ENCODE measurements at regions not wholly inside any gene's neighbourhood (a gene's known extent, or its start where the extent isn't known, plus 50 kb on each side); places are given as distances from the start of the nearest gene placed in this dataset.

GRCh38 chr12:96143392-96143791 lies 50.8 kb upstream of the ELK3 start:
- DNase-seq (ENCODE audit: extremely low read depth, insufficient read length) = no peak
- H3K4me3 ChIP-seq (replicated peaks; ENCODE audit: low read depth, low read length) = no peak overlapping the region
- no peak for TF ChIP-seq CTCF (IDR thresholded peaks at IDR 0.05; ENCODE audit: insufficient read depth, low read length, poor library complexity, severe bottlenecking)

GRCh38 chr12:96143827-96144565 lies 50.2 kb upstream of the ELK3 start:
- no peak for TF ChIP-seq CTCF (IDR thresholded peaks at IDR 0.05; ENCODE audit: insufficient read depth, low read length, poor library complexity, severe bottlenecking)
- H3K4me3 ChIP-seq (replicated peaks; ENCODE audit: low read depth, low read length) = no peak overlapping the region
- no peak for DNase-seq (ENCODE audit: extremely low read depth, insufficient read length)
- no peaks in the 10 kb centered on the region for H3K36me3 ChIP-seq (ENCODE audit: control insufficient read depth, insufficient read depth, low read length)
- no peaks in the 10 kb centered on the region for H3K27me3 ChIP-seq (replicated peaks; ENCODE audit: control insufficient read depth, insufficient read depth, low read length)

More at GRCh38 chr12:96143392-96143791, 50.8 kb upstream of the ELK3 start:
- Histone ChIP-seq H3K27me3 (replicated peaks; ENCODE audit: control insufficient read depth, insufficient read depth, low read length) (no peaks in the 10 kb centered on the region), H3K36me3 (ENCODE audit: control insufficient read depth, insufficient read depth, low read length) (no peaks in the 10 kb centered on the region)

All from GM06990 (cell line).